ENCODE measurements at regions not wholly inside any gene's neighbourhood (a gene's known extent, or its start where the extent isn't known, plus 50 kb on each side); places are given as distances from the start of the nearest gene placed in this dataset.

- no peaks in the 10 kb centered on the region for H3K4me1 Mint-ChIP-seq
These were observed 675.2 kb upstream of the NR5A2 start for GRCh38 chr1:199352351-199352750.

DNA sequence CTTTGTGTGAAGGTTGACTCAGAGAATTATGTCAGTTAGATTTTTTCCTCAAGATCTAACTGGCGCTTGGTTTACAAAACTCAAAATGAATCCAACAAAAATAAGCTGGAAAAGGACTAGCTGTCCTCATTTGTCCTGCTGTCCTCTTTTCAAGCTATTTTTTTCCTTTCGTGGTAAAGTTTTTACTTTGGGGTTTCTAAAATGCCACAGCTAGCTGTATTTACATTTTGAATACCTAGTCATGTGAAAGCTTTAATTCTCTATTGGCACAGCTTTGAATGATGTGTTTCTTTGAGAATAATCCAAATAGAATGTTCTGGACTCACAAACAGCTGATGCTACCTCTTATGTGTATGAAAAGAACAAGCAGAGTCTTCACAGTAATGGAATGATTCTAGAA is 673.6 kb upstream of the NR5A2 start:
- Mint-ChIP-seq H3K9me3 (peaks cover 1 to 16% (median 5%) of the 10 kb centered on the region in 3 donors), H3K36me3 (no peaks in the 10 kb centered on the region), H3K4me3 (no peak overlapping the region), H3K27ac (no peak overlapping the region), H3K4me1 (no peaks in the 10 kb centered on the region), H3K27me3 (no peaks in the 10 kb centered on the region)

More at GRCh38 chr1:199352351-199352750, 675.2 kb upstream of the NR5A2 start:
- Mint-ChIP-seq H3K36me3 (no peaks in the 10 kb centered on the region), H3K27me3 (no peaks in the 10 kb centered on the region), H3K27ac (no peak overlapping the region), H3K9me3 (peaks cover 4 to 23% (median 8%) of the 10 kb centered on the region in 3 donors), H3K4me3 (no peak overlapping the region)

DNA sequence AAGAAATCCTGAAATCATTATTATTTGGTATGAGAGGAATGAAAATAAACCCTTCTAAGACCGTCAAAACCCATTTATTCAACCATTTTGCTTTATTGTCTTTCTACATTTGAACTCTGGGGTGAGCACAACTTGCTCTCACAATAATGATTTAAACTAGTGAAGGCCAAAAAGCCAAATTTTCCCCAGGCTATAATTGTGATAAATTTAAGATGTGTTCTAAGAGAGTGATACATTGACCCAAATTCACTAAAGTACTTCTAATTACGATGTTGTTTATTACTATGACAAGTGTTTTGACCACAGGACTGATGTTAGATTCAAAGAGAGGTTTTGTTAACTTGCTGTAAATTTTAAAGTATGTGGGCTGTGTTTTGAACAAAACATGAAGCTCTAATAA is 670.9 kb upstream of the NR5A2 start:
- H3K36me3 Mint-ChIP-seq = no peaks in the 10 kb centered on the region
- no peaks in the 10 kb centered on the region for H3K27me3 Mint-ChIP-seq
- peaks cover 0 to 8% (median 3%) of the 10 kb centered on the region in 3 donors for H3K9me3 Mint-ChIP-seq
- H3K4me3 Mint-ChIP-seq = no peak overlapping the region
- no peak overlapping the region for H3K27ac Mint-ChIP-seq
- no peaks in the 10 kb centered on the region for H3K4me1 Mint-ChIP-seq

DNA sequence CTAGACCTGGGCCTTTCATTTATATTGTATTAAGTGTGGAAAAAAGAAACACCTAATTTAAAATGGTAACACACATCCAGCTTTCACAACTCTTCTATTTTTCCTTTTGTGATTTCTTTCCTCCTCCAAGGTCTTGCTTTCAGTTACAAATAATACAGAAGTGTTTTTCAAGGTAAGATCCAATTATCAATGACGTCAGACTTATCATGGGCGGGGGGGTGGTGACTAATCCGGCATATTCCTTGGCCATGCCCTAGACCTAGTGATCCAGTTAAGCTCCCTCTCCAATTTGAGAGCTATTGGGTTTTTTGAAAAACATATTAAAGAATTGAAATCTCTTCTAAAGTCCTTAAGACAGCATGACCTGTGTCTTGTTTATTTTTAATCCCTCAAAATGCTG is 669.9 kb upstream of the NR5A2 start:
- H3K4me3 Mint-ChIP-seq = no peak overlapping the region
- no peaks in the 10 kb centered on the region for H3K27me3 Mint-ChIP-seq
- H3K36me3 Mint-ChIP-seq = no peaks in the 10 kb centered on the region

GRCh38 chr1:199362996-199363395 is 664.5 kb upstream of the NR5A2 start:
- no peaks in the 10 kb centered on the region for H3K4me1 Mint-ChIP-seq
- no peaks in the 10 kb centered on the region for H3K36me3 Mint-ChIP-seq
- no peak overlapping the region for H3K4me3 Mint-ChIP-seq
- no peaks in the 10 kb centered on the region for H3K27me3 Mint-ChIP-seq
- no peak overlapping the region for H3K27ac Mint-ChIP-seq
- no peaks in the 10 kb centered on the region for H3K9me3 Mint-ChIP-seq

More for the DNA sequence above, 669.9 kb upstream of the NR5A2 start:
- H3K27ac Mint-ChIP-seq = no peak overlapping the region
- peaks cover 0 to 8% (median 3%) of the 10 kb centered on the region in 3 donors for H3K9me3 Mint-ChIP-seq
- no peaks in the 10 kb centered on the region for H3K4me1 Mint-ChIP-seq

- Mint-ChIP-seq H3K4me1 (no peaks in the 10 kb centered on the region), H3K36me3 (no peaks in the 10 kb centered on the region), H3K27ac (no peak overlapping the region), H3K27me3 (no peaks in the 10 kb centered on the region), H3K4me3 (no peak overlapping the region), H3K9me3 (peaks cover 3 to 13% (median 6%) of the 10 kb centered on the region in 3 donors)
These were observed 654.4 kb upstream of the NR5A2 start for GRCh38 chr1:199373139-199373538.

DNA sequence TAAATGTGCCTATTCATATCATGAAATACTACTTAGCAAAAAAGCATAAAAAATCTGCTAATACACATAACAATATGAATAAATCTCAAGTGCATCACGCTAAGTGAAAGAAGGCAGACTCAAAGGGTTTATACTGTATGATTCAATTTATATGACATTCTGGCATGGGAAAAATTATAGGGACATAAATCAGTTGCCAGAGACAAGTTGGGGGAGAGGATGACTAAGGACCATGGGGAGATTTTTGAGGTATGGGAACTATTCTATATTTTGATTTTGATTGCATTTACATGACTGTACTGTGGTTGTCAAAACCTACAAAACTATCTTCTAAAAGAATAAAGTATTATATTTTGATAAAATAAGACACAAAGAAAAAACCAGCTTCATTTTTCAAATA is 650.3 kb upstream of the NR5A2 start:
- Mint-ChIP-seq H3K4me1 (no peaks in the 10 kb centered on the region), H3K27me3 (no peaks in the 10 kb centered on the region), H3K27ac (no peak overlapping the region), H3K36me3 (no peaks in the 10 kb centered on the region), H3K9me3 (peaks cover 3 to 8% (median 4%) of the 10 kb centered on the region in 3 donors), H3K4me3 (no peak overlapping the region)

- Mint-ChIP-seq H3K27ac (no peak overlapping the region), H3K36me3 (no peaks in the 10 kb centered on the region), H3K4me3 (no peak overlapping the region), H3K4me1 (no peaks in the 10 kb centered on the region), H3K27me3 (peaks cover 8% of the 10 kb centered on the region), H3K9me3 (no peaks in the 10 kb centered on the region)
These were observed 643.7 kb upstream of the NR5A2 start for GRCh38 chr1:199383793-199384192.

DNA sequence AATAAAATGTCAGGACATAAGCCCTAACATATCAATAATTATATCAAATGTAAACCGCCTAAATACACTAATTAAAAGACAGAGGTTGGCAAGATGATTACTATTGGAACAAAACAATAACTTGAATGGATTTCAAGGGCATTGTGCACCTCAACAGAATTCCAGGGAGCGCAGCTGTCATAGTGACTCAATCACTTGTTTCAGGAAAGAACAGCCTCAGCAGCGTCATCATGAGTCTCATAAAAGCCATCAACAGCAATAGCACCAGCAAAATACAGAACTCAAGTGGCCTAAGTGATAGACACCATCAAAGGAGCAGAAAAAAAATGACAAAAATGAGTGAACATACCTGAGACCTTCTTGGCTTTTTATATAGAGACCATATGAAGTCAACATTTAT is 632.7 kb upstream of the NR5A2 start:
- Mint-ChIP-seq H3K27ac (no peak overlapping the region), H3K9me3 (peaks cover 0 to 3% (median 1%) of the 10 kb centered on the region in 3 donors), H3K4me3 (no peak overlapping the region), H3K27me3 (no peaks in the 10 kb centered on the region), H3K4me1 (peaks cover 8 to 19% (median 17%) of the 10 kb centered on the region in 3 donors), H3K36me3 (no peaks in the 10 kb centered on the region)

- Mint-ChIP-seq H3K4me1 (peaks cover 18 to 30% (median 25%) of the 10 kb centered on the region in 3 donors), H3K4me3 (no peak overlapping the region), H3K27ac (no peak overlapping the region), H3K27me3 (no peaks in the 10 kb centered on the region), H3K36me3 (no peaks in the 10 kb centered on the region), H3K9me3 (peaks cover 0 to 3% (median 0%) of the 10 kb centered on the region in 3 donors)
These were observed 631.1 kb upstream of the NR5A2 start for GRCh38 chr1:199396456-199396855.

GRCh38 chr1:199399996-199400724 is 627.4 kb upstream of the NR5A2 start:
- no peaks in the 10 kb centered on the region for H3K27me3 Mint-ChIP-seq
- H3K4me3 Mint-ChIP-seq = peak overlapping the region; percentile 42 to 91 (median 72)
- peak overlapping the region; percentile 81 to 96 (median 88) for H3K27ac Mint-ChIP-seq
- H3K4me1 Mint-ChIP-seq = peaks cover 26 to 45% (median 44%) of the 10 kb centered on the region in 3 donors
- peaks cover 0 to 2% (median 0%) of the 10 kb centered on the region in 3 donors for H3K9me3 Mint-ChIP-seq
- H3K36me3 Mint-ChIP-seq = no peaks in the 10 kb centered on the region

GRCh38 chr1:199403531-199404116 is 623.9 kb upstream of the NR5A2 start:
- Mint-ChIP-seq H3K4me1 (peaks cover 21 to 36% (median 35%) of the 10 kb centered on the region in 3 donors), H3K27ac (no peak overlapping the region), H3K9me3 (peaks cover 0 to 2% (median 0%) of the 10 kb centered on the region in 3 donors), H3K27me3 (no peaks in the 10 kb centered on the region), H3K36me3 (no peaks in the 10 kb centered on the region), H3K4me3 (peak overlapping the region in 2 of 4 donors; percentile 40 to 44)

- H3K4me3 Mint-ChIP-seq = peak overlapping the region in 1 of 4 donors; percentile 40
- H3K27ac Mint-ChIP-seq = peak overlapping the region in 1 of 3 donors; percentile 39
- H3K36me3 Mint-ChIP-seq = no peaks in the 10 kb centered on the region
- H3K9me3 Mint-ChIP-seq = peaks cover 0 to 2% (median 0%) of the 10 kb centered on the region in 3 donors
- H3K27me3 Mint-ChIP-seq = no peaks in the 10 kb centered on the region
- peaks cover 21 to 31% (median 30%) of the 10 kb centered on the region in 3 donors for H3K4me1 Mint-ChIP-seq
These were observed 623.3 kb upstream of the NR5A2 start for GRCh38 chr1:199404191-199404590.

GRCh38 chr1:199404976-199405375 is 622.5 kb upstream of the NR5A2 start:
- Mint-ChIP-seq H3K4me3 (no peak overlapping the region), H3K27ac (no peak overlapping the region)

DNA sequence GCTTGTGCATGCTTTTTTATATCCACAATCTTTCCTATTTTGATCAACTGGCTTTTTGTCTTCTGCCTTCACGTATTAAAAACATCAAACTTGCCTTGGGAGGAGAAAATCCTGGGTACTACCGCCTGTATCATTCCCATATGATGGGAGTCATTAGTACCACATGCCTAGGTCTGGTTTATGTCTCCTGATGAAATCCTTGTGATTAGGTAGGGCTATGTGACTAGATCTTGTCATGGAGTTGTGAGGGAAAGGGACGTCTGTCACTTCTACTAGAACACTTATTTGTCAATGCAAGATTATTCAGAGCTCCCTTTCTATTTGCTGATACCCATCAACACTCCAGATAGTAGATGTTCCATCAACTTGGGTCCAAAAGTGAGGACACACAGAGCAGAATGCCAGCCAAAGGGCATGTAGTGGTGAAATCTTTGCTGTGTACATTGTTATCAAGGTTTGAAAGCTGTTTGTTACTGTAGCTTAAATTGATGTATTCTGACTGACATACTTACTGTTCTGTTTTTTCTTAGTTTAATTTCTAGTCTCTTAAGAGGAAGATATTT is 621.8 kb upstream of the NR5A2 start:
- Mint-ChIP-seq H3K4me1 (peaks cover 18 to 26% (median 24%) of the 10 kb centered on the region in 3 donors), H3K27ac (no peak overlapping the region), H3K36me3 (peaks cover 1% of the 10 kb centered on the region), H3K4me3 (no peak overlapping the region), H3K27me3 (peaks cover 3% of the 10 kb centered on the region), H3K9me3 (peaks cover 0 to 3% (median 0%) of the 10 kb centered on the region in 3 donors)

More at GRCh38 chr1:199404976-199405375, 622.5 kb upstream of the NR5A2 start:
- Mint-ChIP-seq H3K27me3 (peaks cover under 1% of the 10 kb centered on the region), H3K36me3 (peaks cover under 1% of the 10 kb centered on the region), H3K9me3 (peaks cover 0 to 2% (median 0%) of the 10 kb centered on the region in 3 donors), H3K4me1 (peaks cover 18 to 26% (median 25%) of the 10 kb centered on the region in 3 donors)

Data from IgD-negative memory B cell (primary cell).